HEK293 (cell line): ENCODE measurements at regions not wholly inside any gene's neighbourhood (a gene's known extent, or its start where the extent isn't known, plus 50 kb on each side); places are given as distances from the start of the nearest gene placed in this dataset.
A peak's percentile ranks its signal among the peaks of the same experiment; 100 is the strongest.
"Not testable (repeated sequence)": the region's sequence is repeated elsewhere in the genome, so short reads cannot be mapped to it uniquely, and the experiment has no call there.

Experiments
- CTCF ChIA-PET: fragments of 350-600 bp; formaldehyde crosslinking; extraction: SDS; loops from one replicate; lab custom pipeline; 2021; ENCODE audit warnings: antibody characterized with exemption; lab: Yijun Ruan, JAX
- POLR2A ChIA-PET: fragments of 300-600 bp; formaldehyde crosslinking; extraction: SDS; loops from one replicate; lab custom pipeline; 2020; ENCODE audit warnings: antibody characterized with exemption, inconsistent platforms; lab: Yijun Ruan, JAX
- H3K27ac ChIP-seq: fragments of 200-500 bp; sonication (Bioruptor generic); 2 replicates; pipeline ENCODE4 v1.5.1; 2014; ENCODE audit warnings: low read depth, low read length, control low read depth, inconsistent platforms; ENCODE audit errors: extremely low read depth
- H3K36me3 ChIP-seq, 2 experiments: fragments of 200-500 bp in 1 of 2; sonication (Bioruptor generic) in 1 of 2; 1 replicate in 1 of 2; 2 replicates in 1 of 2; pipeline ENCODE4 v1.5.1; 2014 to 2017; ENCODE audit warnings: inconsistent platforms in 2 of 2, low read length in 2 of 2; ENCODE audit not compliant: control insufficient read depth in 2 of 2, insufficient read depth in 1 of 2
- H3K4me1 ChIP-seq: fragments of 200-500 bp; sonication (Bioruptor generic); 2 replicates; pipeline ENCODE4 v1.5.1; 2014; ENCODE audit warnings: mild to moderate bottlenecking, low read length, inconsistent platforms; ENCODE audit not compliant: control insufficient read depth, insufficient read depth
- H3K4me3 ChIP-seq: 2 replicates; pipeline ENCODE4 v1.5.1; 2011; ENCODE audit warnings: low read depth, mild to moderate bottlenecking, control low read depth, low read length, moderate library complexity
- H3K9me3 ChIP-seq: fragments of 200-500 bp; sonication (Bioruptor generic); 2 replicates; pipeline ENCODE4 v1.5.1; 2014; ENCODE audit warnings: low read depth, low read length, inconsistent platforms; ENCODE audit not compliant: control insufficient read depth, insufficient read depth
- MZF1 ChIP-seq: fragments of 450-650 bp; formaldehyde crosslinking; IDR thresholded peaks from 2 replicates; pipeline ENCODE4 v1.5.1; 2017; ENCODE audit warnings: missing biosample characterization, missing genetic modification characterization, borderline replicate concordance
- OVOL3 ChIP-seq: fragments of 450-650 bp; formaldehyde crosslinking; IDR thresholded peaks from 2 replicates; pipeline ENCODE4 v1.5.1; 2016; ENCODE audit warnings: missing biosample characterization, missing genetic modification characterization
- ZBTB11 ChIP-seq: fragments of 450-650 bp; formaldehyde crosslinking; conservative IDR thresholded peaks from 2 replicates; pipeline ENCODE4 v1.5.1; 2016; ENCODE audit warnings: low read depth, missing biosample characterization, missing genetic modification characterization
- ZBTB8A ChIP-seq: fragments of 450-650 bp; formaldehyde crosslinking; IDR thresholded peaks from 2 replicates; pipeline ENCODE4 v1.5.1; 2016; ENCODE audit warnings: missing biosample characterization, missing genetic modification characterization
- ZIC2 ChIP-seq: fragments of 450-650 bp; formaldehyde crosslinking; IDR thresholded peaks from 2 replicates; pipeline ENCODE4 v1.5.1; 2016; ENCODE audit warnings: missing biosample characterization, missing genetic modification characterization
- ZNF155 ChIP-seq: fragments of 450-650 bp; formaldehyde crosslinking; IDR thresholded peaks from 2 replicates; pipeline ENCODE4 v1.5.1; 2016; ENCODE audit warnings: missing biosample characterization, missing genetic modification characterization
- ZNF394 ChIP-seq: fragments of 450-650 bp; formaldehyde crosslinking; IDR thresholded peaks from 2 replicates; pipeline ENCODE4 v1.5.1; 2016; ENCODE audit warnings: missing biosample characterization, missing genetic modification characterization, mild to moderate bottlenecking, moderate library complexity, borderline replicate concordance
- ZNF426 ChIP-seq: fragments of 450-650 bp; formaldehyde crosslinking; IDR thresholded peaks from 2 replicates; pipeline ENCODE4 v1.5.1; 2017; ENCODE audit warnings: missing biosample characterization, missing genetic modification characterization, mild to moderate bottlenecking, inconsistent platforms, moderate library complexity
- ZNF510 ChIP-seq: fragments of 450-650 bp; formaldehyde crosslinking; IDR thresholded peaks from 2 replicates; pipeline ENCODE4 v1.5.1; 2018; ENCODE audit warnings: mild to moderate bottlenecking, missing genetic modification characterization, missing biosample characterization; ENCODE audit not compliant: insufficient replicate concordance
- ZNF518A ChIP-seq: fragments of 450-650 bp; formaldehyde crosslinking; conservative IDR thresholded peaks from 2 replicates; pipeline ENCODE4 v1.5.1; 2016; ENCODE audit warnings: low read depth, missing biosample characterization, missing genetic modification characterization
- ZNF555 ChIP-seq: fragments of 450-650 bp; formaldehyde crosslinking; conservative IDR thresholded peaks from 2 replicates; pipeline ENCODE4 v1.5.1; 2017; ENCODE audit warnings: missing biosample characterization, mild to moderate bottlenecking, missing genetic modification characterization, inconsistent platforms
- ZNF560 ChIP-seq: fragments of 450-650 bp; formaldehyde crosslinking; IDR thresholded peaks from 2 replicates; pipeline ENCODE4 v1.5.1; 2017; ENCODE audit warnings: missing biosample characterization, missing genetic modification characterization, borderline replicate concordance
- ZNF623 ChIP-seq: fragments of 450-650 bp; formaldehyde crosslinking; IDR thresholded peaks from 2 replicates; pipeline ENCODE4 v1.5.1; 2016; ENCODE audit warnings: missing biosample characterization, missing genetic modification characterization
- ZNF629 ChIP-seq: fragments of 450-650 bp; formaldehyde crosslinking; IDR thresholded peaks from 2 replicates; pipeline ENCODE4 v1.5.1; 2017; ENCODE audit warnings: missing biosample characterization, missing genetic modification characterization
- ZNF654 ChIP-seq: fragments of 450-650 bp; formaldehyde crosslinking; IDR thresholded peaks from 2 replicates; pipeline ENCODE4 v1.5.1; 2016; ENCODE audit warnings: low read depth, missing biosample characterization, missing genetic modification characterization
- TF ChIP-seq, protein P1 (sequence below): fragments of 450-650 bp; formaldehyde crosslinking; IDR thresholded peaks from 2 replicates; pipeline ENCODE4 v1.5.1; 2016; ENCODE audit warnings: missing biosample characterization, missing genetic modification characterization

- CTCF ChIA-PET = no interaction called here
- Histone ChIP-seq H3K9me3 (no peaks in the 10 kb centered on the region), H3K36me3 (no peaks in the 10 kb centered on the region), H3K4me3 (no peak overlapping the region), H3K27ac (no peak overlapping the region), H3K4me1 (no peaks in the 10 kb centered on the region)
- POLR2A ChIA-PET = no interaction called here
- TF ChIP-seq ZNF518A (tag by site-specific recombination) (no peak), OVOL3 (no peak), ZIC2 (tag by site-specific recombination) (no peak), MZF1 (tag by site-specific recombination) (no peak), ZNF155 (tag by site-specific recombination) (no peak)
Observed at GRCh38 chr5:3149899-3150298, 398.4 kb upstream of the IRX2 start.

- H3K9me3 ChIP-seq, CTCF ChIA-PET, H3K27ac ChIP-seq, H3K4me3 ChIP-seq, H3K36me3 ChIP-seq, POLR2A ChIA-PET: not testable (repeated sequence)
- TF ChIP-seq ZNF518A (tag by site-specific recombination) (peak; percentile 75; the same call in 1 of the 2 replicates), ZNF654 (peak; percentile 36), ZNF510 (tag by site-specific recombination) (peak; percentile 9), ZBTB8A (tag by site-specific recombination) (peak; percentile 67), ZBTB11 (peak; percentile 53), ZNF623 (tag by site-specific recombination) (peak; percentile 51), ZNF394 (peak; percentile 68; the same call in 1 of the 2 replicates), ZNF629 (tag by site-specific recombination) (0 out of 2 replicates have a peak, but pooled peaks have one; percentile 19), ZNF426 (tag by site-specific recombination) (peak; percentile 45), ZNF560 (tag by site-specific recombination) (0 out of 2 replicates have a peak, but pooled peaks have one; percentile 35), ZNF555 (peak; percentile 46)
- TF ChIP-seq, protein P1, sequence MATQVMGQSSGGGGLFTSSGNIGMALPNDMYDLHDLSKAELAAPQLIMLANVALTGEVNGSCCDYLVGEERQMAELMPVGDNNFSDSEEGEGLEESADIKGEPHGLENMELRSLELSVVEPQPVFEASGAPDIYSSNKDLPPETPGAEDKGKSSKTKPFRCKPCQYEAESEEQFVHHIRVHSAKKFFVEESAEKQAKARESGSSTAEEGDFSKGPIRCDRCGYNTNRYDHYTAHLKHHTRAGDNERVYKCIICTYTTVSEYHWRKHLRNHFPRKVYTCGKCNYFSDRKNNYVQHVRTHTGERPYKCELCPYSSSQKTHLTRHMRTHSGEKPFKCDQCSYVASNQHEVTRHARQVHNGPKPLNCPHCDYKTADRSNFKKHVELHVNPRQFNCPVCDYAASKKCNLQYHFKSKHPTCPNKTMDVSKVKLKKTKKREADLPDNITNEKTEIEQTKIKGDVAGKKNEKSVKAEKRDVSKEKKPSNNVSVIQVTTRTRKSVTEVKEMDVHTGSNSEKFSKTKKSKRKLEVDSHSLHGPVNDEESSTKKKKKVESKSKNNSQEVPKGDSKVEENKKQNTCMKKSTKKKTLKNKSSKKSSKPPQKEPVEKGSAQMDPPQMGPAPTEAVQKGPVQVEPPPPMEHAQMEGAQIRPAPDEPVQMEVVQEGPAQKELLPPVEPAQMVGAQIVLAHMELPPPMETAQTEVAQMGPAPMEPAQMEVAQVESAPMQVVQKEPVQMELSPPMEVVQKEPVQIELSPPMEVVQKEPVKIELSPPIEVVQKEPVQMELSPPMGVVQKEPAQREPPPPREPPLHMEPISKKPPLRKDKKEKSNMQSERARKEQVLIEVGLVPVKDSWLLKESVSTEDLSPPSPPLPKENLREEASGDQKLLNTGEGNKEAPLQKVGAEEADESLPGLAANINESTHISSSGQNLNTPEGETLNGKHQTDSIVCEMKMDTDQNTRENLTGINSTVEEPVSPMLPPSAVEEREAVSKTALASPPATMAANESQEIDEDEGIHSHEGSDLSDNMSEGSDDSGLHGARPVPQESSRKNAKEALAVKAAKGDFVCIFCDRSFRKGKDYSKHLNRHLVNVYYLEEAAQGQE = peak; percentile 49; the same call in 1 of the 2 replicates
- TF ChIP-seq, all 188 proteins: peak for 12; not testable (repeated sequence) for 176
- not testable (repeated sequence) for H3K4me1 ChIP-seq
Observed at GRCh38 chr5:3147405-3147804, 395.9 kb upstream of the IRX2 start.
